ENCODE measurements at regions not wholly inside any gene's neighbourhood (a gene's known extent, or its start where the extent isn't known, plus 50 kb on each side); places are given as distances from the start of the nearest gene placed in this dataset.

GRCh38 chr3:31346542-31346979 is 186.2 kb upstream of the STT3B start:
- Mint-ChIP-seq H3K27ac (ENCODE audit: unreplicated experiment) (no peak overlapping the region), H3K4me3 (ENCODE audit: unreplicated experiment) (no peak overlapping the region), H3K36me3 (ENCODE audit: insufficient read depth, unreplicated experiment) (no peaks in the 10 kb centered on the region), H3K27me3 (ENCODE audit: insufficient read depth, unreplicated experiment) (no peaks in the 10 kb centered on the region), H3K4me1 (ENCODE audit: low read depth, unreplicated experiment) (peaks cover 6% of the 10 kb centered on the region), H3K9me3 (ENCODE audit: unreplicated experiment) (peaks cover 14% of the 10 kb centered on the region)
- ChIA-PET POLR2A (no interaction called here), CTCF (no interaction called here)
- Histone ChIP-seq H3K36me3 (ENCODE audit: control insufficient read depth, insufficient read depth, low read length) (no peaks in the 10 kb centered on the region), H3K27me3 (replicated peaks; ENCODE audit: control insufficient read depth, insufficient read depth, low read length) (no peaks in the 10 kb centered on the region), H3K4me1 (no peaks in the 10 kb centered on the region), H3K4me3 (ENCODE audit: low read depth, low read length) (no peak overlapping the region), H3K9me3 (no peaks in the 10 kb centered on the region)
- no TSS peak for BruUV-seq (replicated peaks)
- intact Hi-C loops (cut with micrococcal nuclease; ENCODE audit: unreplicated experiment): no loop called here
- no peak for DNase-seq
- no peak for TF ChIP-seq CTCF (IDR thresholded peaks at IDR 0.05; ENCODE audit: insufficient read depth in 1 of 2, low read depth in 1 of 2, low read length in 1 of 2, severe bottlenecking in 1 of 2, unreplicated experiment in 1 of 2)

- DNase-seq: no peak
- Histone ChIP-seq H3K4me3 (ENCODE audit: low read depth, low read length) (no peak overlapping the region), H3K9me3 (no peaks in the 10 kb centered on the region), H3K27me3 (replicated peaks; ENCODE audit: control insufficient read depth, insufficient read depth, low read length) (no peaks in the 10 kb centered on the region), H3K36me3 (ENCODE audit: control insufficient read depth, insufficient read depth, low read length) (no peaks in the 10 kb centered on the region), H3K4me1 (no peaks in the 10 kb centered on the region)
- no peaks in the 10 kb centered on the region for H3K27me3 Mint-ChIP-seq (ENCODE audit: insufficient read depth, unreplicated experiment)
- H3K4me1 Mint-ChIP-seq (ENCODE audit: low read depth, unreplicated experiment): peaks cover 6% of the 10 kb centered on the region
- H3K36me3 Mint-ChIP-seq (ENCODE audit: insufficient read depth, unreplicated experiment): no peaks in the 10 kb centered on the region
- ChIA-PET CTCF (no interaction called here), POLR2A (no interaction called here)
- no peak for TF ChIP-seq CTCF (IDR thresholded peaks at IDR 0.05; ENCODE audit: insufficient read depth in 1 of 2, low read depth in 1 of 2, low read length in 1 of 2, severe bottlenecking in 1 of 2, unreplicated experiment in 1 of 2)
- H3K9me3 Mint-ChIP-seq (ENCODE audit: unreplicated experiment): peaks cover 24% of the 10 kb centered on the region
- intact Hi-C loops (cut with micrococcal nuclease; ENCODE audit: unreplicated experiment): no loop called here
- no peak overlapping the region for H3K4me3 Mint-ChIP-seq (ENCODE audit: unreplicated experiment)
- no TSS peak for BruUV-seq (replicated peaks)
- H3K27ac Mint-ChIP-seq (ENCODE audit: unreplicated experiment): no peak overlapping the region
Measured at GRCh38 chr3:31349001-31349748, 183.6 kb upstream of the STT3B start.

GRCh38 chr3:31350307-31350706 is 182.4 kb upstream of the STT3B start:
- H3K36me3 Mint-ChIP-seq (ENCODE audit: insufficient read depth, unreplicated experiment): no peaks in the 10 kb centered on the region
- Histone ChIP-seq H3K36me3 (ENCODE audit: control insufficient read depth, insufficient read depth, low read length) (no peaks in the 10 kb centered on the region), H3K27me3 (replicated peaks; ENCODE audit: control insufficient read depth, insufficient read depth, low read length) (no peaks in the 10 kb centered on the region), H3K4me3 (ENCODE audit: low read depth, low read length) (no peak overlapping the region), H3K9me3 (no peaks in the 10 kb centered on the region), H3K4me1 (no peaks in the 10 kb centered on the region)
- H3K9me3 Mint-ChIP-seq (ENCODE audit: unreplicated experiment): peaks cover 22% of the 10 kb centered on the region
- H3K27ac Mint-ChIP-seq (ENCODE audit: unreplicated experiment): no peak overlapping the region
- no TSS peak for BruUV-seq (replicated peaks)
- ChIA-PET POLR2A (no interaction called here), CTCF (no interaction called here)
- no peak overlapping the region for H3K4me3 Mint-ChIP-seq (ENCODE audit: unreplicated experiment)
- intact Hi-C loops (cut with micrococcal nuclease; ENCODE audit: unreplicated experiment): no loop called here
- no peaks in the 10 kb centered on the region for H3K27me3 Mint-ChIP-seq (ENCODE audit: insufficient read depth, unreplicated experiment)
- no peak for DNase-seq
- H3K4me1 Mint-ChIP-seq (ENCODE audit: low read depth, unreplicated experiment): peaks cover 6% of the 10 kb centered on the region
- no peak for TF ChIP-seq CTCF (IDR thresholded peaks at IDR 0.05; ENCODE audit: insufficient read depth in 1 of 2, low read depth in 1 of 2, low read length in 1 of 2, severe bottlenecking in 1 of 2, unreplicated experiment in 1 of 2)
